Stomach (tissue), 8 donors: ENCODE measurements at regions not wholly inside any gene's neighbourhood (a gene's known extent, or its start where the extent isn't known, plus 50 kb on each side); places are given as distances from the start of the nearest gene placed in this dataset.

Source experiments
- DNase-seq, 2 donors: peaks; one replicate each; pipeline versions ENCODE4 v3.0.0 to v3.0.0-alpha.2; 2013 to 2019
- H3K27ac ChIP-seq, 5 donors: fragments of 200-600 bp in 4 of 5; sonication (generic) in 4 of 5; one replicate each; pipeline ENCODE4 v1.5.1; 2013 to 2019; ENCODE audit warnings: mild to moderate bottlenecking in 1 of 5, moderate library complexity in 1 of 5
- H3K27me3 ChIP-seq, 3 donors: fragments of 200-600 bp; sonication (generic); one replicate each; pipeline ENCODE4 v1.5.1; 2017 to 2019; ENCODE audit warnings: mixed run types in 1 of 3
- H3K36me3 ChIP-seq, 4 donors: fragments of 200-600 bp; sonication (generic); 1 replicate in 3 of 4; 2 replicates in 1 of 4; pipeline ENCODE4 v1.5.1; 2016 to 2019
- H3K4me1 ChIP-seq, 4 donors: fragments of 200-600 bp; sonication (generic); one replicate each; pipeline ENCODE4 v1.5.1; 2016 to 2019
- H3K4me3 ChIP-seq, 4 donors: fragments of 200-600 bp; sonication (generic) in 3 of 4; one replicate each; pipeline ENCODE4 v1.5.1; 2016 to 2019; ENCODE audit warnings: mild to moderate bottlenecking in 1 of 4
- H3K9me3 ChIP-seq, 4 donors: fragments of 200-600 bp; sonication (generic); one replicate each; pipeline ENCODE4 v1.5.1; 2016 to 2019
- CTCF ChIP-seq, 7 experiments: fragments of 450-650 bp in 4 of 7; fragments of 200-600 bp in 3 of 7; sonication (generic) in 3 of 7; IDR thresholded peaks; one replicate each; pipeline ENCODE4 v1.5.1; 2016 to 2019; ENCODE audit warnings: antibody characterized with exemption in 7 of 7, control low read depth in 2 of 7, mild to moderate bottlenecking in 1 of 7
- EP300 ChIP-seq: sonication (generic); formaldehyde crosslinking; IDR thresholded peaks from one replicate; pipeline ENCODE4 v1.6.1; 2017; ENCODE audit warnings: antibody characterized with exemption
- POLR2A ChIP-seq, 4 donors: fragments of 450-650 bp; IDR thresholded peaks; one replicate each; pipeline ENCODE4 v1.6.1; 2016; ENCODE audit warnings: antibody characterized with exemption in 4 of 4, control low read depth in 2 of 4, mild to moderate bottlenecking in 1 of 4, moderate library complexity in 1 of 4
- POLR2AphosphoS5 ChIP-seq, 3 donors: sonication (generic); formaldehyde crosslinking; IDR thresholded peaks; one replicate each; pipeline ENCODE4 v1.6.1; 2016; ENCODE audit warnings: antibody characterized with exemption in 3 of 3
- WGBS, 5 donors: extraction: QIAGEN DNeasy Blood & Tissue Kit in 3 of 5; methylation state at CpG; one replicate each; pipeline versions ENCODE4 v1.1.5 to v1.1.7; 2013 to 2018; 5-methylcytosine and 5-hydroxymethylcytosine counted together
- intact Hi-C: fragments of 100-400 bp; cut with DNase I; formaldehyde crosslinking; loops from one replicate; pipeline ENCODE4 v1.15.1; 2023; ENCODE audit warnings: low total_unique reads
- donor health status: healthy with polysubstance abuse.
- donor health status: Bipolar disorder and iron deficiency.
- donor health status: healthy.

GRCh38 chr3:14057701-14058100 is 67.0 kb downstream of the CHCHD4 start:
- no peaks in the 10 kb centered on the region for H3K36me3 ChIP-seq
- no peak for TF ChIP-seq POLR2A (IDR thresholded peaks at IDR 0.05)
- no peak for TF ChIP-seq EP300
- TF ChIP-seq CTCF (IDR thresholded peaks at IDR 0.05): no peak
- TF ChIP-seq POLR2AphosphoS5 (IDR thresholded peaks at IDR 0.05): no peak
- H3K4me1 ChIP-seq: no peaks in the 10 kb centered on the region
- intact Hi-C loops: no loop called here
- peaks cover 0 to 25% (median 18%) of the 10 kb centered on the region in 4 donors for H3K9me3 ChIP-seq
- WGBS, 5 donors: 59 to 81% (median 61%) methylated on average over 3 to 4 of the region's 4 CpGs
- DNase-seq: no peak
- H3K27ac ChIP-seq: no peak overlapping the region
- H3K27me3 ChIP-seq: no peaks in the 10 kb centered on the region
- no peak overlapping the region for H3K4me3 ChIP-seq

GRCh38 chr3:14047841-14048240 is 76.8 kb downstream of the CHCHD4 start:
- no peak overlapping the region for H3K4me3 ChIP-seq
- TF ChIP-seq POLR2A (IDR thresholded peaks at IDR 0.05) (no peak), POLR2AphosphoS5 (IDR thresholded peaks at IDR 0.05) (no peak), CTCF (IDR thresholded peaks at IDR 0.05) (no peak), EP300 (no peak)
- H3K27me3 ChIP-seq: no peaks in the 10 kb centered on the region
- intact Hi-C loops: no loop called here
- H3K27ac ChIP-seq: no peak overlapping the region
- no peaks in the 10 kb centered on the region for H3K9me3 ChIP-seq
- no peaks in the 10 kb centered on the region for H3K36me3 ChIP-seq
- DNase-seq: no peak
- no peaks in the 10 kb centered on the region for H3K4me1 ChIP-seq

- H3K4me3 ChIP-seq: peak overlapping the region in 2 of 4 donors; percentile 3 to 26
- intact Hi-C loops: no loop called here
- no peaks in the 10 kb centered on the region for H3K9me3 ChIP-seq
- TF ChIP-seq CTCF (IDR thresholded peaks at IDR 0.05): no peak
- TF ChIP-seq EP300: no peak
- TF ChIP-seq POLR2AphosphoS5 (IDR thresholded peaks at IDR 0.05): no peak
- no peak for TF ChIP-seq POLR2A (IDR thresholded peaks at IDR 0.05)
- H3K27me3 ChIP-seq: no peaks in the 10 kb centered on the region
- H3K4me1 ChIP-seq: no peaks in the 10 kb centered on the region
- H3K36me3 ChIP-seq: no peaks in the 10 kb centered on the region
- WGBS, 5 donors: 55 to 59% (median 56%) methylated on average over 5 of the region's 5 CpGs
- no peak for DNase-seq
- no peak overlapping the region for H3K27ac ChIP-seq
Measured at GRCh38 chr3:14047027-14047426, 77.6 kb downstream of the CHCHD4 start.

GRCh38 chr3:14042680-14043079 is 82.0 kb downstream of the CHCHD4 start:
- no peaks in the 10 kb centered on the region for H3K27me3 ChIP-seq
- 63 to 80% (median 73%) methylated on average over 3 of the region's 3 CpGs for WGBS, 5 donors
- H3K36me3 ChIP-seq: no peaks in the 10 kb centered on the region

More at GRCh38 chr3:14042680-14043079, 82.0 kb downstream of the CHCHD4 start:
- intact Hi-C loops: no loop called here
- no peak for TF ChIP-seq POLR2A (IDR thresholded peaks at IDR 0.05)
- no peak for TF ChIP-seq CTCF (IDR thresholded peaks at IDR 0.05)
- no peak for TF ChIP-seq EP300
- no peak for TF ChIP-seq POLR2AphosphoS5 (IDR thresholded peaks at IDR 0.05)
- H3K4me3 ChIP-seq: no peak overlapping the region
- no peak for DNase-seq
- H3K27ac ChIP-seq: no peak overlapping the region
- H3K9me3 ChIP-seq: no peaks in the 10 kb centered on the region
- no peaks in the 10 kb centered on the region for H3K4me1 ChIP-seq
